SK-N-SH (cell line): ENCODE measurements at regions not wholly inside any gene's neighbourhood (a gene's known extent, or its start where the extent isn't known, plus 50 kb on each side); places are given as distances from the start of the nearest gene placed in this dataset.

Experiments used
- CTCF ChIA-PET: fragments of 300-600, 350-600 bp; formaldehyde crosslinking; extraction: SDS; loops from one replicate; lab custom pipeline; 2021; lab: Yijun Ruan, JAX
- POLR2A ChIA-PET: fragments of 350-600 bp; sonication (Branson Sonifier 250); formaldehyde crosslinking; extraction: SDS; loops from one replicate; lab custom pipeline; 2020; ENCODE audit warnings: antibody characterized with exemption, inconsistent platforms; lab: Yijun Ruan, JAX
- DNase-seq: peaks from one replicate; pipeline ENCODE4 v3.0.0; 2012
- H2AFZ ChIP-seq: fragments of 200-600 bp; sonication (generic); 2 replicates; pipeline ENCODE4 v1.8.1; 2016; ENCODE audit warnings: antibody characterized with exemption, mild to moderate bottlenecking, low read depth
- H3F3A ChIP-seq: fragments of 200-600 bp; sonication (generic); replicated peaks from 2 replicates; pipeline ENCODE3; 2016; ENCODE audit warnings: antibody characterized with exemption, mild to moderate bottlenecking; ENCODE audit not compliant: insufficient read depth
- H3K27ac ChIP-seq, 2 experiments: fragments of 200-500 bp in 1 of 2; fragments of 200-600 bp in 1 of 2; sonication (Bioruptor generic) in 1 of 2; sonication (generic), shearing (Covaris generic) in 1 of 2; 2 replicates each; pipeline versions ENCODE4 v1.5.1 to v1.6.1; 2014 to 2016; ENCODE audit warnings: low read depth in 2 of 2, inconsistent platforms in 1 of 2, low read length in 1 of 2, mild to moderate bottlenecking in 1 of 2, mixed read lengths in 1 of 2
- H3K27me3 ChIP-seq: fragments of 200-600 bp; sonication (generic), shearing (Covaris generic); 2 replicates; pipeline ENCODE4 v1.6.1; 2016; ENCODE audit warnings: mixed run types; ENCODE audit not compliant: insufficient read depth
- H3K36me3 ChIP-seq, 2 experiments: fragments of 200-500 bp in 1 of 2; fragments of 200-600 bp in 1 of 2; sonication (Bioruptor generic) in 1 of 2; sonication (generic) in 1 of 2; replicated peaks in 1 of 2; 2 replicates each; pipeline versions ENCODE3 to v1.5.1; 2014 to 2016; ENCODE audit warnings: low read length in 1 of 2, mild to moderate bottlenecking in 1 of 2; ENCODE audit not compliant: insufficient read depth in 2 of 2, control insufficient read depth in 1 of 2
- H3K4me1 ChIP-seq, 2 experiments: fragments of 200-500 bp in 1 of 2; fragments of 200-600 bp in 1 of 2; sonication (Bioruptor generic) in 1 of 2; sonication (generic), shearing (Covaris generic) in 1 of 2; 2 replicates each; pipeline versions ENCODE4 v1.5.1 to v1.6.1; 2014 to 2016; ENCODE audit warnings: low read depth in 1 of 2, low read length in 1 of 2, mixed run types in 1 of 2; ENCODE audit not compliant: insufficient read depth in 2 of 2, control insufficient read depth in 1 of 2
- H3K4me2 ChIP-seq: fragments of 200-600 bp; sonication (generic), shearing (Covaris generic); 2 replicates; pipeline ENCODE4 v1.6.1; 2017; ENCODE audit warnings: mixed run types
- H3K4me3 ChIP-seq, 2 experiments: fragments of 200-500 bp in 1 of 2; fragments of 200-600 bp in 1 of 2; sonication (Bioruptor generic) in 1 of 2; sonication (generic), shearing (Covaris generic) in 1 of 2; 2 replicates each; pipeline versions ENCODE4 v1.5.1 to v1.8.1; 2014 to 2016; ENCODE audit warnings: low read depth in 2 of 2, inconsistent platforms in 1 of 2, low read length in 1 of 2, mild to moderate bottlenecking in 1 of 2, mixed read lengths in 1 of 2, moderate library complexity in 1 of 2
- H3K79me2 ChIP-seq: fragments of 200-600 bp; sonication (generic); 2 replicates; pipeline ENCODE4 v1.8.1; 2017; ENCODE audit warnings: mild to moderate bottlenecking; ENCODE audit not compliant: insufficient read depth
- H3K9ac ChIP-seq: fragments of 200-600 bp; sonication (generic); 2 replicates; pipeline ENCODE4 v1.6.1; 2017; ENCODE audit warnings: mixed run types
- H3K9me2 ChIP-seq: fragments of 200-600 bp; sonication (generic); 2 replicates; pipeline ENCODE4 v1.6.1; 2017; ENCODE audit warnings: mixed run types
- H3K9me3 ChIP-seq: fragments of 200-600 bp; sonication (generic); 2 replicates; pipeline ENCODE4 v1.6.1; 2017; ENCODE audit warnings: mixed run types, mild to moderate bottlenecking, moderate library complexity
- H4K20me1 ChIP-seq: fragments of 200-600 bp; sonication (generic); 2 replicates; pipeline ENCODE4 v1.6.1; 2017; ENCODE audit warnings: mild to moderate bottlenecking, mixed run types; ENCODE audit not compliant: insufficient read depth
- CHD2 ChIP-seq: fragments of 150-350 bp; IDR thresholded peaks from 2 replicates; pipeline ENCODE4 v1.6.1; 2018; ENCODE audit warnings: low read length; ENCODE audit not compliant: partially characterized antibody
- EZH2phosphoT487 ChIP-seq: fragments of 200-600 bp; sonication (generic); IDR thresholded peaks from 2 replicates; pipeline ENCODE4 v1.6.1; 2017; ENCODE audit warnings: low read depth, mixed run types, mild to moderate bottlenecking, antibody characterized with exemption, moderate library complexity, borderline replicate concordance
- FOXJ3 ChIP-seq: sonication (generic); formaldehyde crosslinking; IDR thresholded peaks from 2 replicates; pipeline ENCODE4 v1.5.1; 2020; ENCODE audit warnings: mild to moderate bottlenecking, missing genetic modification reagents
- GABPA ChIP-seq: IDR thresholded peaks from 2 replicates; pipeline ENCODE4 v1.4.0; 2012; ENCODE audit warnings: low read depth, mild to moderate bottlenecking
- MAX ChIP-seq: IDR thresholded peaks from 2 replicates; pipeline ENCODE4 v1.4.0; 2012; ENCODE audit warnings: low read depth
- MEF2A ChIP-seq: IDR thresholded peaks from 2 replicates; pipeline ENCODE4 v1.4.0; 2012; ENCODE audit warnings: low read depth, borderline replicate concordance
- MXI1 ChIP-seq: IDR thresholded peaks from 2 replicates; pipeline ENCODE4 v1.6.1; 2012; ENCODE audit warnings: mild to moderate bottlenecking, low read depth, low read length, improper control_type of control experiment
- NFIC ChIP-seq: IDR thresholded peaks from 2 replicates; pipeline ENCODE4 v1.4.0; 2012; ENCODE audit warnings: borderline replicate concordance
- NRF1 ChIP-seq: IDR thresholded peaks from 2 replicates; pipeline ENCODE4 v1.6.1; 2012; ENCODE audit warnings: low read depth, mild to moderate bottlenecking, low read length
- SIN3A ChIP-seq: IDR thresholded peaks from 2 replicates; pipeline ENCODE4 v1.6.1; 2012; ENCODE audit warnings: low read depth, mild to moderate bottlenecking, low read length, moderate library complexity, borderline replicate concordance
- TEAD4 ChIP-seq: IDR thresholded peaks from 2 replicates; pipeline ENCODE4 v1.4.0; 2012; ENCODE audit warnings: mild to moderate bottlenecking, borderline replicate concordance; ENCODE audit not compliant: insufficient read depth
- USF1 ChIP-seq: IDR thresholded peaks from 2 replicates; pipeline ENCODE4 v1.4.0; 2012; ENCODE audit warnings: low read depth, borderline replicate concordance
- USF2 ChIP-seq: fragments of 150-350 bp; IDR thresholded peaks from 2 replicates; pipeline ENCODE4 v1.6.1; 2017; ENCODE audit warnings: antibody characterized with exemption, low read length, low read depth, borderline replicate concordance
- WGBS: methylation state at CpG from one replicate; pipeline ENCODE4 v1.1.6; 2017; ENCODE audit warnings: low lambda C conversion rate; 5-methylcytosine and 5-hydroxymethylcytosine counted together
- TF ChIP-seq, protein P1 (sequence below): fragments of 150-350 bp; IDR thresholded peaks from 2 replicates; pipeline ENCODE4 v1.6.1; 2016; ENCODE audit warnings: mild to moderate bottlenecking, low read depth, low read length
- TF ChIP-seq, protein P2 (sequence below): IDR thresholded peaks from 2 replicates; pipeline ENCODE4; 2012
- TF ChIP-seq, protein P3 (sequence below): IDR thresholded peaks from 2 replicates; pipeline ENCODE4 v1.4.0; 2012; ENCODE audit warnings: low read depth, borderline replicate concordance

- TF ChIP-seq, protein P1, sequence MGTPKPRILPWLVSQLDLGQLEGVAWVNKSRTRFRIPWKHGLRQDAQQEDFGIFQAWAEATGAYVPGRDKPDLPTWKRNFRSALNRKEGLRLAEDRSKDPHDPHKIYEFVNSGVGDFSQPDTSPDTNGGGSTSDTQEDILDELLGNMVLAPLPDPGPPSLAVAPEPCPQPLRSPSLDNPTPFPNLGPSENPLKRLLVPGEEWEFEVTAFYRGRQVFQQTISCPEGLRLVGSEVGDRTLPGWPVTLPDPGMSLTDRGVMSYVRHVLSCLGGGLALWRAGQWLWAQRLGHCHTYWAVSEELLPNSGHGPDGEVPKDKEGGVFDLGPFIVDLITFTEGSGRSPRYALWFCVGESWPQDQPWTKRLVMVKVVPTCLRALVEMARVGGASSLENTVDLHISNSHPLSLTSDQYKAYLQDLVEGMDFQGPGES = no peak
- TF ChIP-seq SIN3A (no peak), MEF2A (no peak), MXI1 (no peak), CHD2 (no peak), USF2 (no peak), NRF1 (no peak), USF1 (no peak)
Observed at GRCh38 chr15:92272106-92272505, 121.6 kb upstream of the ST8SIA2 start (continued).

- ChIA-PET CTCF (interaction anchor here (0.6 to 1.4 kb wide), 3 partner anchors 12 to 441 kb away, joined by 3 to 8 read pairs (median 3); no protein-coding TSS in a partner anchor), POLR2A (no interaction called here)
- H3K9ac ChIP-seq = no peak overlapping the region
- H3K27me3 ChIP-seq = no peaks in the 10 kb centered on the region
- no peaks in the 10 kb centered on the region for H3K36me3 ChIP-seq
- no peaks in the 10 kb centered on the region for H3K9me3 ChIP-seq
- H3K79me2 ChIP-seq = no peaks in the 10 kb centered on the region
- DNase-seq = no peak
- TF ChIP-seq EZH2phosphoT487 = no peak
- TF ChIP-seq, protein P2, sequence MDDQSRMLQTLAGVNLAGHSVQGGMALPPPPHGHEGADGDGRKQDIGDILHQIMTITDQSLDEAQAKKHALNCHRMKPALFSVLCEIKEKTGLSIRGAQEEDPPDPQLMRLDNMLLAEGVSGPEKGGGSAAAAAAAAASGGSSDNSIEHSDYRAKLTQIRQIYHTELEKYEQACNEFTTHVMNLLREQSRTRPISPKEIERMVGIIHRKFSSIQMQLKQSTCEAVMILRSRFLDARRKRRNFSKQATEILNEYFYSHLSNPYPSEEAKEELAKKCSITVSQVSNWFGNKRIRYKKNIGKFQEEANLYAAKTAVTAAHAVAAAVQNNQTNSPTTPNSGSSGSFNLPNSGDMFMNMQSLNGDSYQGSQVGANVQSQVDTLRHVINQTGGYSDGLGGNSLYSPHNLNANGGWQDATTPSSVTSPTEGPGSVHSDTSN = no peak
- no peak for TF ChIP-seq SIN3A
- TF ChIP-seq NFIC = no peak
- TF ChIP-seq USF1 = no peak
- TF ChIP-seq, protein P3, sequence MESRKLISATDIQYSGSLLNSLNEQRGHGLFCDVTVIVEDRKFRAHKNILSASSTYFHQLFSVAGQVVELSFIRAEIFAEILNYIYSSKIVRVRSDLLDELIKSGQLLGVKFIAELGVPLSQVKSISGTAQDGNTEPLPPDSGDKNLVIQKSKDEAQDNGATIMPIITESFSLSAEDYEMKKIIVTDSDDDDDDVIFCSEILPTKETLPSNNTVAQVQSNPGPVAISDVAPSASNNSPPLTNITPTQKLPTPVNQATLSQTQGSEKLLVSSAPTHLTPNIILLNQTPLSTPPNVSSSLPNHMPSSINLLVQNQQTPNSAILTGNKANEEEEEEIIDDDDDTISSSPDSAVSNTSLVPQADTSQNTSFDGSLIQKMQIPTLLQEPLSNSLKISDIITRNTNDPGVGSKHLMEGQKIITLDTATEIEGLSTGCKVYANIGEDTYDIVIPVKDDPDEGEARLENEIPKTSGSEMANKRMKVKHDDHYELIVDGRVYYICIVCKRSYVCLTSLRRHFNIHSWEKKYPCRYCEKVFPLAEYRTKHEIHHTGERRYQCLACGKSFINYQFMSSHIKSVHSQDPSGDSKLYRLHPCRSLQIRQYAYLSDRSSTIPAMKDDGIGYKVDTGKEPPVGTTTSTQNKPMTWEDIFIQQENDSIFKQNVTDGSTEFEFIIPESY = no peak
- TF ChIP-seq, protein P1 = no peak
- no peak for TF ChIP-seq GABPA
- no peak for TF ChIP-seq MAX
- TF ChIP-seq FOXJ3 (CRISPR knock-in tag) = no peak
- no peak for TF ChIP-seq MEF2A
- TF ChIP-seq TEAD4 = no peak
- peaks cover 0 to 7% of the 10 kb centered on the region in 2 experiments; a peak in 1 of 4 replicates for H3K4me1 ChIP-seq
- no peak overlapping the region for H3K4me2 ChIP-seq
- no peak overlapping the region for H3K27ac ChIP-seq
- WGBS = 21% methylated on average over 3 of the region's 3 CpGs
- no peaks in the 10 kb centered on the region for H4K20me1 ChIP-seq
- H3F3A ChIP-seq = no peaks in the 10 kb centered on the region
- H3K9me2 ChIP-seq = no peaks in the 10 kb centered on the region
- H2AFZ ChIP-seq = no peak overlapping the region
- no peak overlapping the region for H3K4me3 ChIP-seq
Observed at GRCh38 chr15:92273286-92273685, 120.4 kb upstream of the ST8SIA2 start.
